SK-N-SH (cell line): ENCODE measurements at regions not wholly inside any gene's neighbourhood (a gene's known extent, or its start where the extent isn't known, plus 50 kb on each side); places are given as distances from the start of the nearest gene placed in this dataset.

Experiments
- CTCF ChIA-PET: fragments of 300-600, 350-600 bp; formaldehyde crosslinking; extraction: SDS; loops from one replicate; lab custom pipeline; 2021; lab: Yijun Ruan, JAX
- POLR2A ChIA-PET: fragments of 350-600 bp; sonication (Branson Sonifier 250); formaldehyde crosslinking; extraction: SDS; loops from one replicate; lab custom pipeline; 2020; ENCODE audit warnings: antibody characterized with exemption, inconsistent platforms; lab: Yijun Ruan, JAX
- DNase-seq: peaks from one replicate; pipeline ENCODE4 v3.0.0; 2012
- H2AFZ ChIP-seq: fragments of 200-600 bp; sonication (generic); 2 replicates; pipeline ENCODE4 v1.8.1; 2016; ENCODE audit warnings: antibody characterized with exemption, mild to moderate bottlenecking, low read depth
- H3F3A ChIP-seq: fragments of 200-600 bp; sonication (generic); replicated peaks from 2 replicates; pipeline ENCODE3; 2016; ENCODE audit warnings: antibody characterized with exemption, mild to moderate bottlenecking; ENCODE audit not compliant: insufficient read depth
- H3K27ac ChIP-seq, 2 experiments: fragments of 200-500 bp in 1 of 2; fragments of 200-600 bp in 1 of 2; sonication (Bioruptor generic) in 1 of 2; sonication (generic), shearing (Covaris generic) in 1 of 2; 2 replicates each; pipeline versions ENCODE4 v1.5.1 to v1.6.1; 2014 to 2016; ENCODE audit warnings: low read depth in 2 of 2, inconsistent platforms in 1 of 2, low read length in 1 of 2, mild to moderate bottlenecking in 1 of 2, mixed read lengths in 1 of 2
- H3K27me3 ChIP-seq: fragments of 200-600 bp; sonication (generic), shearing (Covaris generic); 2 replicates; pipeline ENCODE4 v1.6.1; 2016; ENCODE audit warnings: mixed run types; ENCODE audit not compliant: insufficient read depth
- H3K36me3 ChIP-seq, 2 experiments: fragments of 200-500 bp in 1 of 2; fragments of 200-600 bp in 1 of 2; sonication (Bioruptor generic) in 1 of 2; sonication (generic) in 1 of 2; replicated peaks in 1 of 2; 2 replicates each; pipeline versions ENCODE3 to v1.5.1; 2014 to 2016; ENCODE audit warnings: low read length in 1 of 2, mild to moderate bottlenecking in 1 of 2; ENCODE audit not compliant: insufficient read depth in 2 of 2, control insufficient read depth in 1 of 2
- H3K4me1 ChIP-seq, 2 experiments: fragments of 200-500 bp in 1 of 2; fragments of 200-600 bp in 1 of 2; sonication (Bioruptor generic) in 1 of 2; sonication (generic), shearing (Covaris generic) in 1 of 2; 2 replicates each; pipeline versions ENCODE4 v1.5.1 to v1.6.1; 2014 to 2016; ENCODE audit warnings: low read depth in 1 of 2, low read length in 1 of 2, mixed run types in 1 of 2; ENCODE audit not compliant: insufficient read depth in 2 of 2, control insufficient read depth in 1 of 2
- H3K4me2 ChIP-seq: fragments of 200-600 bp; sonication (generic), shearing (Covaris generic); 2 replicates; pipeline ENCODE4 v1.6.1; 2017; ENCODE audit warnings: mixed run types
- H3K4me3 ChIP-seq, 2 experiments: fragments of 200-500 bp in 1 of 2; fragments of 200-600 bp in 1 of 2; sonication (Bioruptor generic) in 1 of 2; sonication (generic), shearing (Covaris generic) in 1 of 2; 2 replicates each; pipeline versions ENCODE4 v1.5.1 to v1.8.1; 2014 to 2016; ENCODE audit warnings: low read depth in 2 of 2, inconsistent platforms in 1 of 2, low read length in 1 of 2, mild to moderate bottlenecking in 1 of 2, mixed read lengths in 1 of 2, moderate library complexity in 1 of 2
- H3K79me2 ChIP-seq: fragments of 200-600 bp; sonication (generic); 2 replicates; pipeline ENCODE4 v1.8.1; 2017; ENCODE audit warnings: mild to moderate bottlenecking; ENCODE audit not compliant: insufficient read depth
- H3K9ac ChIP-seq: fragments of 200-600 bp; sonication (generic); 2 replicates; pipeline ENCODE4 v1.6.1; 2017; ENCODE audit warnings: mixed run types
- H3K9me2 ChIP-seq: fragments of 200-600 bp; sonication (generic); 2 replicates; pipeline ENCODE4 v1.6.1; 2017; ENCODE audit warnings: mixed run types
- H3K9me3 ChIP-seq: fragments of 200-600 bp; sonication (generic); 2 replicates; pipeline ENCODE4 v1.6.1; 2017; ENCODE audit warnings: mixed run types, mild to moderate bottlenecking, moderate library complexity
- H4K20me1 ChIP-seq: fragments of 200-600 bp; sonication (generic); 2 replicates; pipeline ENCODE4 v1.6.1; 2017; ENCODE audit warnings: mild to moderate bottlenecking, mixed run types; ENCODE audit not compliant: insufficient read depth
- CHD2 ChIP-seq: fragments of 150-350 bp; IDR thresholded peaks from 2 replicates; pipeline ENCODE4 v1.6.1; 2018; ENCODE audit warnings: low read length; ENCODE audit not compliant: partially characterized antibody
- EZH2phosphoT487 ChIP-seq: fragments of 200-600 bp; sonication (generic); IDR thresholded peaks from 2 replicates; pipeline ENCODE4 v1.6.1; 2017; ENCODE audit warnings: low read depth, mixed run types, mild to moderate bottlenecking, antibody characterized with exemption, moderate library complexity, borderline replicate concordance
- FOSL2 ChIP-seq: IDR thresholded peaks from 2 replicates; pipeline ENCODE4 v1.4.0; 2012; ENCODE audit warnings: low read depth, mild to moderate bottlenecking, moderate library complexity, borderline replicate concordance
- GABPA ChIP-seq: IDR thresholded peaks from 2 replicates; pipeline ENCODE4 v1.4.0; 2012; ENCODE audit warnings: low read depth, mild to moderate bottlenecking
- GATA2 ChIP-seq: sonication (generic); formaldehyde crosslinking; IDR thresholded peaks from 2 replicates; pipeline ENCODE4 v1.5.0; 2020; ENCODE audit warnings: mild to moderate bottlenecking, missing genetic modification reagents
- JUND ChIP-seq: IDR thresholded peaks from 2 replicates; pipeline ENCODE4 v1.4.0; 2012
- MEF2A ChIP-seq: IDR thresholded peaks from 2 replicates; pipeline ENCODE4 v1.4.0; 2012; ENCODE audit warnings: low read depth, borderline replicate concordance
- MXI1 ChIP-seq: IDR thresholded peaks from 2 replicates; pipeline ENCODE4 v1.6.1; 2012; ENCODE audit warnings: mild to moderate bottlenecking, low read depth, low read length, improper control_type of control experiment
- NFIC ChIP-seq: IDR thresholded peaks from 2 replicates; pipeline ENCODE4 v1.4.0; 2012; ENCODE audit warnings: borderline replicate concordance
- PBX3 ChIP-seq: IDR thresholded peaks from 2 replicates; pipeline ENCODE4; 2012
- SMC3 ChIP-seq: IDR thresholded peaks from 2 replicates; pipeline ENCODE4 v1.6.1; 2012; ENCODE audit warnings: low read depth, low read length, improper control_type of control experiment
- TCF12 ChIP-seq: IDR thresholded peaks from 2 replicates; pipeline ENCODE4 v1.4.0; 2012
- TEAD4 ChIP-seq: IDR thresholded peaks from 2 replicates; pipeline ENCODE4 v1.4.0; 2012; ENCODE audit warnings: mild to moderate bottlenecking, borderline replicate concordance; ENCODE audit not compliant: insufficient read depth
- ZBTB33 ChIP-seq: IDR thresholded peaks from 2 replicates; pipeline ENCODE4 v1.4.0; 2012; ENCODE audit warnings: low read depth, borderline replicate concordance
- WGBS: methylation state at CpG from one replicate; pipeline ENCODE4 v1.1.6; 2017; ENCODE audit warnings: low lambda C conversion rate; 5-methylcytosine and 5-hydroxymethylcytosine counted together
- TF ChIP-seq, protein P1 (sequence below): fragments of 150-350 bp; IDR thresholded peaks from 2 replicates; pipeline ENCODE4 v1.6.1; 2016; ENCODE audit warnings: mild to moderate bottlenecking, low read depth, low read length

- no peak for DNase-seq
- Histone ChIP-seq H3K4me3 (no peak overlapping the region), H2AFZ (no peak overlapping the region), H3K9ac (no peak overlapping the region), H3K4me1 (no peaks in the 10 kb centered on the region), H3K36me3 (no peaks in the 10 kb centered on the region), H3K4me2 (no peak overlapping the region), H3K9me3 (no peaks in the 10 kb centered on the region), H3K9me2 (no peaks in the 10 kb centered on the region), H3F3A (no peaks in the 10 kb centered on the region), H3K79me2 (no peaks in the 10 kb centered on the region), H3K27me3 (no peaks in the 10 kb centered on the region), H3K27ac (no peak overlapping the region), H4K20me1 (no peaks in the 10 kb centered on the region)
- TF ChIP-seq ZBTB33 (no peak), PBX3 (no peak)
- TF ChIP-seq, protein P1, sequence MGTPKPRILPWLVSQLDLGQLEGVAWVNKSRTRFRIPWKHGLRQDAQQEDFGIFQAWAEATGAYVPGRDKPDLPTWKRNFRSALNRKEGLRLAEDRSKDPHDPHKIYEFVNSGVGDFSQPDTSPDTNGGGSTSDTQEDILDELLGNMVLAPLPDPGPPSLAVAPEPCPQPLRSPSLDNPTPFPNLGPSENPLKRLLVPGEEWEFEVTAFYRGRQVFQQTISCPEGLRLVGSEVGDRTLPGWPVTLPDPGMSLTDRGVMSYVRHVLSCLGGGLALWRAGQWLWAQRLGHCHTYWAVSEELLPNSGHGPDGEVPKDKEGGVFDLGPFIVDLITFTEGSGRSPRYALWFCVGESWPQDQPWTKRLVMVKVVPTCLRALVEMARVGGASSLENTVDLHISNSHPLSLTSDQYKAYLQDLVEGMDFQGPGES, result no peak
- ChIA-PET POLR2A (no interaction called here), CTCF (no interaction called here)
Measured at GRCh38 chr10:90344226-90344625, 513.6 kb downstream of the HTR7 start.

DNA sequence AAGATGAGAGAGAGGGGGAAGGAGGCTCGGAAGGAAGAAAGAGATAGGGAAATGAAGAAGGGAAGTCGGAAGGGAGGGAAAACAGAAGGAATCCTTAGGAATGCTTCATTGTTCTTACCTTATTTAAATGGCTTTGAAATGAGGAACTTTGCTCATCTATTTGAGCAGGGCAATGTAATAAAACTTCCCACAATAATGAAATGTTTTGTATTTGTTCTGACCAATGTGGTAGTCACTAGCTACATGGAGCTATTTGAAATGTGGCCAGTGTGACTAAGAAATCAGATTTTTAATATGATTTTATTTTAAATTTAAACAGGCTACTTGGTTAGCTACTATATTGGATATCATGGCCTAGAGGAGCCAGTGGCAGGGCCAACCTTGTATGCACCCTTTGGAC is 510.6 kb downstream of the HTR7 start:
- H3F3A ChIP-seq, result no peaks in the 10 kb centered on the region
- CTCF ChIA-PET, result no interaction called here
- no peak overlapping the region for H2AFZ ChIP-seq
- no peak overlapping the region for H3K9ac ChIP-seq
- no peak overlapping the region for H3K27ac ChIP-seq
- no peak for DNase-seq
- no peaks in the 10 kb centered on the region for H4K20me1 ChIP-seq
- H3K9me2 ChIP-seq, result no peaks in the 10 kb centered on the region
- no peaks in the 10 kb centered on the region for H3K4me1 ChIP-seq
- no peaks in the 10 kb centered on the region for H3K36me3 ChIP-seq
- no peaks in the 10 kb centered on the region for H3K27me3 ChIP-seq
- TF ChIP-seq MEF2A (no peak), TCF12 (no peak), SMC3 (no peak), GABPA (no peak), NFIC (no peak), GATA2 (no peak), PBX3 (no peak), TEAD4 (no peak), EZH2phosphoT487 (no peak), MXI1 (no peak), CHD2 (no peak), FOSL2 (no peak), JUND (no peak), ZBTB33 (no peak)
- TF ChIP-seq, protein P1, result no peak
- TF ChIP-seq, all 33 proteins: peak for 0
- Histone ChIP-seq H3K79me2 (no peaks in the 10 kb centered on the region), H3K4me3 (no peak overlapping the region), H3K4me2 (no peak overlapping the region), H3K9me3 (no peaks in the 10 kb centered on the region)
- POLR2A ChIA-PET, result no interaction called here
- WGBS, result 0% methylated on average over 2 of the region's 2 CpGs
